ENCODE measurements at regions not wholly inside any gene's neighbourhood (a gene's known extent, or its start where the extent isn't known, plus 50 kb on each side); places are given as distances from the start of the nearest gene placed in this dataset.
"Not testable (repeated sequence)": the region's sequence is repeated elsewhere in the genome, so short reads cannot be mapped to it uniquely, and the experiment has no call there.

GRCh38 chr1:149657750-149658149 lies 74.1 kb downstream of the PPIAL4C start:
- not testable (repeated sequence) for TF ChIP-seq POLR2A, CTCF (IDR thresholded peaks at IDR 0.05)

Data from lower leg skin (tissue), 3 donors.